ENCODE measurements at regions not wholly inside any gene's neighbourhood (a gene's known extent, or its start where the extent isn't known, plus 50 kb on each side); places are given as distances from the start of the nearest gene placed in this dataset.

DNA sequence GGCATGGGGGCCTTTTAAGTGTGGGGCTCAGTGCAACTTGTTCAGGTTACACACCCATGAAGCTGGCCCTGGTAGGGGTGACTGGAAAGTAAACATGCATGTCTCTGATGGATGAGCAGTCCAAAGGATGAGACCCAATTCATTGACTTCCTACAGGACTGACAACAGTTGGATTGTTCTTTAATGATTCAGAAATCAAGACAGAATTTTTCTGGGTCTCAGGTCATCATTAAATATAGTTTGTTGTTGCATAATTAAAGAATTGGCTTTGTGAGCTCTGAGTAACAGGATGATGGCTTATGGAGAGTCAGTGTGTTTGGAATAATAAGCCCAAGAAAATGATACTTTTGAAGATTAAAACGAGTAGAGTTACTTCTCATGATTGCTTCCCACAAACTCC is 604.2 kb upstream of the CLINT1 start:
- TF ChIP-seq, protein P1, sequence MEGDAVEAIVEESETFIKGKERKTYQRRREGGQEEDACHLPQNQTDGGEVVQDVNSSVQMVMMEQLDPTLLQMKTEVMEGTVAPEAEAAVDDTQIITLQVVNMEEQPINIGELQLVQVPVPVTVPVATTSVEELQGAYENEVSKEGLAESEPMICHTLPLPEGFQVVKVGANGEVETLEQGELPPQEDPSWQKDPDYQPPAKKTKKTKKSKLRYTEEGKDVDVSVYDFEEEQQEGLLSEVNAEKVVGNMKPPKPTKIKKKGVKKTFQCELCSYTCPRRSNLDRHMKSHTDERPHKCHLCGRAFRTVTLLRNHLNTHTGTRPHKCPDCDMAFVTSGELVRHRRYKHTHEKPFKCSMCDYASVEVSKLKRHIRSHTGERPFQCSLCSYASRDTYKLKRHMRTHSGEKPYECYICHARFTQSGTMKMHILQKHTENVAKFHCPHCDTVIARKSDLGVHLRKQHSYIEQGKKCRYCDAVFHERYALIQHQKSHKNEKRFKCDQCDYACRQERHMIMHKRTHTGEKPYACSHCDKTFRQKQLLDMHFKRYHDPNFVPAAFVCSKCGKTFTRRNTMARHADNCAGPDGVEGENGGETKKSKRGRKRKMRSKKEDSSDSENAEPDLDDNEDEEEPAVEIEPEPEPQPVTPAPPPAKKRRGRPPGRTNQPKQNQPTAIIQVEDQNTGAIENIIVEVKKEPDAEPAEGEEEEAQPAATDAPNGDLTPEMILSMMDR (IDR thresholded peaks at IDR 0.05) = no peak
- TF ChIP-seq POLR2A (IDR thresholded peaks at IDR 0.05) = no peak
